ENCODE measurements at regions not wholly inside any gene's neighbourhood (a gene's known extent, or its start where the extent isn't known, plus 50 kb on each side); places are given as distances from the start of the nearest gene placed in this dataset.

- TF ChIP-seq USF2 (CRISPR knock-in tag; IDR thresholded peaks at IDR 0.05) (no peak), CTCF (IDR thresholded peaks at IDR 0.05) (no peak), ARID4B (CRISPR knock-in tag; IDR thresholded peaks at IDR 0.05; ENCODE audit: borderline replicate concordance) (no peak), ESRRA (CRISPR knock-in tag; IDR thresholded peaks at IDR 0.05; ENCODE audit: borderline replicate concordance) (no peak), MAX (CRISPR knock-in tag; IDR thresholded peaks at IDR 0.05) (no peak), NFYB (CRISPR knock-in tag; conservative IDR thresholded peaks at IDR 0.05; ENCODE audit: low read depth) (no peak)
These were observed 193.1 kb downstream of the ZIC5 start for GRCh38 chr13:99778500-99778899.
